ENCODE measurements at regions not wholly inside any gene's neighbourhood (a gene's known extent, or its start where the extent isn't known, plus 50 kb on each side); places are given as distances from the start of the nearest gene placed in this dataset.

DNA sequence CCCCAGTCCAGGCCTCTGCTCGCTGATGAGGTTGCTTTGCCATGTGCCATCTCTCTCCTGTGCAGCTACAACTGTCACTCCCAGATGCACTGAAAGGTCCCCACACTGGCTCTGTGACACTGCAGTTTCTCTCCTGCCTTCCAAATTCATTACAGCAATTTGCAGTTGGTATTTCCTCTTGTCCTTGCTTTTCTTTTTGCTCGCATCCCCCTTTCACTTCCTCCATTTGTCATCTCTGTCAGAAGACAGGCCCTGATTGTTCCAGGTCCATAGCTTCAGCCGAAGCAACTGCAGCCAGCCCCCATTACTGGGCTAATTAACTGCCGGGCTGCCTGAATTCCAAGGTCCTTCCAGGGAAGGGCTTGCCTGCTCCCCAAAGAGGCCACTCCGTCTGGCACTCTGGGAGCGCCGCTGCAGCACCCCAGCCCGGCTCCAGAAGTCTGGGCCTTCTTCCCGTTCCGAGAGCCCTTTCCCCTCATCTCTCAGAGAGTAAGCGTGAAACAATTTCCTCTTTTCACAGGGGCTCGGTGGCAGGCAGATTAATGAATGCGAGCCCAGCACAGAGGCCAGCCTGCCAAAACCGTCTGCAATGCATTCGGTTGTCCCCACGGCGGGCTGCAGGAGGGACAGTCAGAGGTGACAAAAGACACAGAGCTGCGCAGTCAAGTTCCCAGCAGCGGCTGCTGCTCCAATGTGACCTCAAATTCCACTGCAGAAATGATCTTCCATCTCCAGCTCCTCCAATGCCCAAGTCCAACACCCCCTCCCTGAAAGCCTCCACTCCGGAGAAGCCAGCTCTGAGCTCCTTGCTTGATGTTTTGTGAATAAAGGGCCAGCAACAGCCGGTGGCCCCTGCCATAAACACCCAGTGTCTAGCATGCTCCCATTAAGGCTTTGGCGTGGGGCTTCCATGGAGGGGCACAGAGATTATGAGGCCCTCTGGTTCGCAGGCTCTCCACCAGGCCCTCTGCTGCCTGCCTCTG is 279.4 kb upstream of the HABP2 start:
- TF ChIP-seq, protein P1, sequence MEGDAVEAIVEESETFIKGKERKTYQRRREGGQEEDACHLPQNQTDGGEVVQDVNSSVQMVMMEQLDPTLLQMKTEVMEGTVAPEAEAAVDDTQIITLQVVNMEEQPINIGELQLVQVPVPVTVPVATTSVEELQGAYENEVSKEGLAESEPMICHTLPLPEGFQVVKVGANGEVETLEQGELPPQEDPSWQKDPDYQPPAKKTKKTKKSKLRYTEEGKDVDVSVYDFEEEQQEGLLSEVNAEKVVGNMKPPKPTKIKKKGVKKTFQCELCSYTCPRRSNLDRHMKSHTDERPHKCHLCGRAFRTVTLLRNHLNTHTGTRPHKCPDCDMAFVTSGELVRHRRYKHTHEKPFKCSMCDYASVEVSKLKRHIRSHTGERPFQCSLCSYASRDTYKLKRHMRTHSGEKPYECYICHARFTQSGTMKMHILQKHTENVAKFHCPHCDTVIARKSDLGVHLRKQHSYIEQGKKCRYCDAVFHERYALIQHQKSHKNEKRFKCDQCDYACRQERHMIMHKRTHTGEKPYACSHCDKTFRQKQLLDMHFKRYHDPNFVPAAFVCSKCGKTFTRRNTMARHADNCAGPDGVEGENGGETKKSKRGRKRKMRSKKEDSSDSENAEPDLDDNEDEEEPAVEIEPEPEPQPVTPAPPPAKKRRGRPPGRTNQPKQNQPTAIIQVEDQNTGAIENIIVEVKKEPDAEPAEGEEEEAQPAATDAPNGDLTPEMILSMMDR (IDR thresholded peaks at IDR 0.05; ENCODE audit: unreplicated experiment) = no peak
- no peak for DNase-seq (ENCODE audit: low spot score, unreplicated experiment)
- H3K4me1 Mint-ChIP-seq (ENCODE audit: low read depth) = peaks cover 21% of the 10 kb centered on the region
- no peaks in the 10 kb centered on the region for H3K36me3 Mint-ChIP-seq (ENCODE audit: insufficient read depth)
- no peak overlapping the region for H3K4me3 Mint-ChIP-seq (ENCODE audit: low read depth)
- peak overlapping the region; percentile 80 for H3K27ac Mint-ChIP-seq
- H3K27me3 Mint-ChIP-seq = no peaks in the 10 kb centered on the region
- H3K9me3 Mint-ChIP-seq (ENCODE audit: low read depth) = peaks cover 14% of the 10 kb centered on the region

DNA sequence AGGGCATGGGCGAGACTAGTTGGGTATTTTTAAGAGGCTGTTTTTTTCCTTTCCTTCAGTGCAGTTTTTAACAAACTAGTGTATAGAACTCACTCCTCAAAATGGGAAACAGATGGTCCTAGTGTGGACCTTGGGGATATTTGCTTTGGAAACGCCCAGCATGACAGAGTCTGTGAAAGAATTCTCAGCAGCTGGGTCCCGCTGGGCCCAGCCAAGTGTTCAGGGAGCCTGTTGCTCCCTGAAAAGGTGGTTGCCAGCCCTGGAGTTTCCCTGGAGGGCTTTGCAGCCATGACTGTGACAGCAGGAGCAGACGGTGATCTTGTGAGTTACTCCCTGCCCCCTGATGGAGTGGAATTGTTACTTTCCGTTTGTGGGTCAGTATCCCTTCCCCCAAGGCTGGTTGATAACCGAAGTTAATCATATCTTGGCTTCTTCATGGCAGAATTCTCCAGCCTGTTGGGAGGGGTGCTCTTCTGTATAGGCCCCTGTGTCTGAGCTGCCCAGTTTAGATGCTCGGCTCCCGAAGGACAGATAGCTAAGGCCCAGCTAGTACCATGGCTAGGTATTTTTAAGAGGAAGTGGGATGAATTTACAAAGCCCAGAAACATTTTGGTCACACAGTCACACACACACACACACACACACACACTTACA is 278.6 kb upstream of the HABP2 start:
- Mint-ChIP-seq H3K9me3 (ENCODE audit: low read depth) (peaks cover 14% of the 10 kb centered on the region), H3K27me3 (no peaks in the 10 kb centered on the region), H3K4me1 (ENCODE audit: low read depth) (peaks cover 21% of the 10 kb centered on the region), H3K36me3 (ENCODE audit: insufficient read depth) (no peaks in the 10 kb centered on the region), H3K4me3 (ENCODE audit: low read depth) (no peak overlapping the region), H3K27ac (peak overlapping the region; percentile 80)
- no peak for DNase-seq (ENCODE audit: low spot score, unreplicated experiment)
- TF ChIP-seq, protein P1 (IDR thresholded peaks at IDR 0.05; ENCODE audit: unreplicated experiment) = no peak

DNA sequence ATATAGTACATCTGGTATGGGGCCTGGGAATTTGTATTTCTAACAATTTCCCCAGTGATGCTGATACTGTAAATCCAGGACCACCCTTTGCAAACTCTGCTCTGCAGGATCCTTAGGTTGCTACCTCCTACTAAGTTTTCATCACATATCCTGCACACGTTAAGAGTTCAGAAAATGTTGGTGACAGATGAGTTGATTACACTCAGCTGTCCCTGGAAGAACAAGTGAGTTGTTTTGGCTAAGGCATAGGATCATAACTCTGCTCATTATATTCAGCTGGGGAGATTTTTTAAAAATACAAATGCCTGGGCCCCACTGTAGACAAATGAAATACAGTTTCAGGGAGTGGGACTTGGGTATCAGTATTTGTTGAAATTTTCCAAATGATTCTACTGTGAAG is 274.6 kb upstream of the HABP2 start:
- Mint-ChIP-seq H3K9me3 (ENCODE audit: low read depth) (peaks cover 14% of the 10 kb centered on the region), H3K27ac (no peak overlapping the region), H3K4me1 (ENCODE audit: low read depth) (peaks cover 16% of the 10 kb centered on the region), H3K27me3 (no peaks in the 10 kb centered on the region), H3K4me3 (ENCODE audit: low read depth) (no peak overlapping the region), H3K36me3 (ENCODE audit: insufficient read depth) (no peaks in the 10 kb centered on the region)
- no peak for DNase-seq (ENCODE audit: low spot score, unreplicated experiment)
- TF ChIP-seq, protein P1 (IDR thresholded peaks at IDR 0.05; ENCODE audit: unreplicated experiment) = no peak

DNA sequence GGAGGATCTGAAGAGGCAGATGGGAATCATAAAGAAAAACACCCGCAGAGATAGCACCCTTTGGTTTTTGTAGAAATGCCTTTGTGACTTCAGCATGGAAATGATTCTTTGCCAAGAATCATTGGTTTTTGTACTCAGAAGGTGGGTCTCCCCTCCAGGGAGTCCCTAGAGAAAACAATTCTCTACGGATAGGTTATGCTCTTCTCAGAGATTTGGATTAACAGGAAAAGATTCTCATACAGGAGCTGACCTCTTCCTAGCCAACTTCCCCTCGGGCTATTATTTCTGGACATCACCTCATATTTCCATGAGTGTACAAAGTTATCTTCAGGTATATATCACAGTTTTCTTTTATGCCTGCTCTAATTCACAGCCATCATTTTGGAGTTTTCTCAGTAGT is 274.2 kb upstream of the HABP2 start:
- Mint-ChIP-seq H3K9me3 (ENCODE audit: low read depth) (peaks cover 14% of the 10 kb centered on the region), H3K27ac (no peak overlapping the region)

DNA sequence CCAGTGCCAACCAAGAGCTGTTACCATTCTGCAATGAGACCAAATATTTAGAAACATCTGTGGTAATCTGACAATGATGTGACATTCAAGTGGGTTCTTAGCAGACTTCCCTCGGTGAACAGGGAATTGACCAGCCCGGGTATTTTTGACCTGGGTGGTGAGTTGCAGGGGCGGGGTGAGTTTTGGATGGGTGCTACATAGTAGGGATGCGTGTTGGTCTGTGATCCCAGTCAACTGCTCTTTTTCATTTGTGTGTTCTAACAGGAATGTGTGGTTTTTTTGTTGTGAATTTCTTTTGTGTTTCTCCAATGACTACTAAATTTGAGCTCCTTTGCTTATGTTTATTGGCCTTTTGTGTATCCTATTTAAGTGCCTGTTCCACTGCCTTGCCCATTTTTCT is 273.6 kb upstream of the HABP2 start:
- DNase-seq (ENCODE audit: low spot score, unreplicated experiment) = no peak
- Mint-ChIP-seq H3K27me3 (peaks cover under 1% of the 10 kb centered on the region), H3K9me3 (ENCODE audit: low read depth) (peaks cover 14% of the 10 kb centered on the region), H3K27ac (no peak overlapping the region), H3K4me1 (ENCODE audit: low read depth) (peaks cover 5% of the 10 kb centered on the region), H3K36me3 (ENCODE audit: insufficient read depth) (no peaks in the 10 kb centered on the region), H3K4me3 (ENCODE audit: low read depth) (no peak overlapping the region)
- TF ChIP-seq, protein P1 (IDR thresholded peaks at IDR 0.05; ENCODE audit: unreplicated experiment) = no peak

More for the DNA sequence above, 274.2 kb upstream of the HABP2 start:
- peaks cover 11% of the 10 kb centered on the region for H3K4me1 Mint-ChIP-seq (ENCODE audit: low read depth)
- no peaks in the 10 kb centered on the region for H3K36me3 Mint-ChIP-seq (ENCODE audit: insufficient read depth)
- no peak for DNase-seq (ENCODE audit: low spot score, unreplicated experiment)
- TF ChIP-seq, protein P1 (IDR thresholded peaks at IDR 0.05; ENCODE audit: unreplicated experiment) = no peak
- no peak overlapping the region for H3K4me3 Mint-ChIP-seq (ENCODE audit: low read depth)
- H3K27me3 Mint-ChIP-seq = no peaks in the 10 kb centered on the region
